Kidney (tissue), 13 donors: ENCODE measurements at regions not wholly inside any gene's neighbourhood (a gene's known extent, or its start where the extent isn't known, plus 50 kb on each side); places are given as distances from the start of the nearest gene placed in this dataset.
A peak's percentile ranks its signal among the peaks of the same experiment; 100 is the strongest.

Experiments used
- DNase-seq, 5 donors: peaks; one replicate each; pipeline ENCODE4 v3.0.0-alpha.2; 2013 to 2020
- FAIRE-seq: peaks from 2 replicates; lab custom pipeline; 2012; peaks lifted over from hg19 to GRCh38; lab: Jason Lieb, UNC
- H3K27ac ChIP-seq, 2 donors: one replicate each; pipeline ENCODE4 v1.7.0; 2013; ENCODE audit warnings: low read depth in 2 of 2, low read length in 2 of 2, inconsistent platforms in 1 of 2
- H3K27me3 ChIP-seq: one replicate; pipeline ENCODE4 v1.7.1; 2013; ENCODE audit warnings: low read length, inconsistent platforms; ENCODE audit not compliant: control insufficient read depth, insufficient read depth
- H3K36me3 ChIP-seq, 3 donors: one replicate each; pipeline versions ENCODE4 v1.7.0 to v1.7.1; 2013; ENCODE audit warnings: low read length in 3 of 3, control low read depth in 1 of 3, inconsistent platforms in 1 of 3; ENCODE audit not compliant: insufficient read depth in 3 of 3, control insufficient read depth in 2 of 3
- H3K4me1 ChIP-seq, 3 donors: one replicate each; pipeline versions ENCODE4 v1.7.0 to v1.7.1; 2013; ENCODE audit warnings: low read length in 3 of 3, inconsistent platforms in 1 of 3, low read depth in 1 of 3; ENCODE audit not compliant: control insufficient read depth in 2 of 3, insufficient read depth in 2 of 3
- H3K4me3 ChIP-seq, 3 donors: one replicate each; pipeline versions ENCODE4 v1.7.0 to v1.8.1; 2013; ENCODE audit warnings: low read length in 3 of 3, control low read depth in 1 of 3, inconsistent platforms in 1 of 3
- H3K9ac ChIP-seq, 3 donors: one replicate each; pipeline versions ENCODE4 v1.7.0 to v1.7.1; 2013; ENCODE audit warnings: low read length in 3 of 3, control low read depth in 1 of 3, inconsistent platforms in 1 of 3
- H3K9me3 ChIP-seq, 3 donors: one replicate each; pipeline versions ENCODE4 v1.7.0 to v1.7.1; 2013; ENCODE audit warnings: low read length in 3 of 3, control low read depth in 1 of 3, inconsistent platforms in 1 of 3; ENCODE audit not compliant: control insufficient read depth in 2 of 3, insufficient read depth in 1 of 3
- intact Hi-C: fragments of 100-400 bp; cut with DNase I; formaldehyde crosslinking; loops from one replicate; pipeline ENCODE4 v1.11.1; 2022
- TF ChIP-seq, protein P1 (sequence below): IDR thresholded peaks from 3 replicates; pipeline ENCODE4 v1.5.1; 2012; ENCODE audit warnings: mild to moderate bottlenecking, moderate library complexity, borderline replicate concordance; ENCODE audit not compliant: insufficient read depth; ENCODE audit errors: extremely low read depth
- donor health status: control.
- donor health status: control.
- donor health status: control.
- donor health status: control.
- donor health status: control.
- donor health status: DM: yes; HTN: yes; CAD: no.
- donor health status: Normal renal cell carcinoma (clear cell type).

DNA sequence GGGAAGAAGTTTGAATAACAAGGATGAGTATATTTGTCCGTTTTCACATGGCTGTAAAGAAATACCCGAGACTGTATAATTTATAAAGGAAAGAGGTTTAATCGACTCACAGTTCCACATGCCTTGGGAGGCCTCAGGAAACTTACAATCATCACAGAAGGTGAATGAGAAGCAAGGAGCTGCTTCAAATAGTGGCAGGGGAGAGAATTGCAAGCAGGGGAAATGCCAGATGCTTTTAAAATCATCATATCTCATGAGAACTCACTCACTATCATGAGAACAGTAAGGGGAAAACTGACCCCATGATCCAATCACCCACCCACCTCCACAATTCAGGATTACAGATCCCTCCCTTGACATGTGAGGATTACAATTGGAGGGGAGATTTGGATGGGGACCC is 212.8 kb upstream of the CDH8 start:
- H3K36me3 ChIP-seq = no peaks in the 10 kb centered on the region
- no peak overlapping the region for H3K27ac ChIP-seq
- no peak overlapping the region for H3K9ac ChIP-seq
- DNase-seq = no peak
- TF ChIP-seq, protein P1, sequence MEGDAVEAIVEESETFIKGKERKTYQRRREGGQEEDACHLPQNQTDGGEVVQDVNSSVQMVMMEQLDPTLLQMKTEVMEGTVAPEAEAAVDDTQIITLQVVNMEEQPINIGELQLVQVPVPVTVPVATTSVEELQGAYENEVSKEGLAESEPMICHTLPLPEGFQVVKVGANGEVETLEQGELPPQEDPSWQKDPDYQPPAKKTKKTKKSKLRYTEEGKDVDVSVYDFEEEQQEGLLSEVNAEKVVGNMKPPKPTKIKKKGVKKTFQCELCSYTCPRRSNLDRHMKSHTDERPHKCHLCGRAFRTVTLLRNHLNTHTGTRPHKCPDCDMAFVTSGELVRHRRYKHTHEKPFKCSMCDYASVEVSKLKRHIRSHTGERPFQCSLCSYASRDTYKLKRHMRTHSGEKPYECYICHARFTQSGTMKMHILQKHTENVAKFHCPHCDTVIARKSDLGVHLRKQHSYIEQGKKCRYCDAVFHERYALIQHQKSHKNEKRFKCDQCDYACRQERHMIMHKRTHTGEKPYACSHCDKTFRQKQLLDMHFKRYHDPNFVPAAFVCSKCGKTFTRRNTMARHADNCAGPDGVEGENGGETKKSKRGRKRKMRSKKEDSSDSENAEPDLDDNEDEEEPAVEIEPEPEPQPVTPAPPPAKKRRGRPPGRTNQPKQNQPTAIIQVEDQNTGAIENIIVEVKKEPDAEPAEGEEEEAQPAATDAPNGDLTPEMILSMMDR = no peak
- intact Hi-C loops = no loop called here
- H3K27me3 ChIP-seq = no peaks in the 10 kb centered on the region
- no peaks in the 10 kb centered on the region for H3K9me3 ChIP-seq
- no peak for FAIRE-seq
- no peaks in the 10 kb centered on the region for H3K4me1 ChIP-seq
- H3K4me3 ChIP-seq = no peak overlapping the region

DNA sequence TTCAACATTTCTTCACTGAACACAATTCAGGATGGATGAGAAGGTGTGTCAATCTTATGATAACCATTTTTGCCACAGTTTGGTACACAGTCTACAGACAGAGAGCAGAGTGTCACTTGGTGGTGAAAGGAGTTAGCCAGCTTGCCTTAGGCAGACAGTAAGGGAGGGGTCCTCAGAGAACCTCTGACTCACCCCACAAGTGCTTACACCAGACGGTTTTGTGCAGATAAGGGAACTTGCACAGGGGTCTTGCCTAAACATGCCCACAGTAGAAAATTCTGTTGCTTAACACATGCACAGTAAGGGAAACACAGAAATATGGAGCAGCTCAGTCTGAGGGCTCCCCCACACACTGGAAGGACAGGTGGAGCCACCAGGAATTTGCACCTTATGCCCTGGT is 204.5 kb upstream of the CDH8 start:
- H3K9me3 ChIP-seq = no peaks in the 10 kb centered on the region
- no peak overlapping the region for H3K9ac ChIP-seq
- H3K36me3 ChIP-seq = no peaks in the 10 kb centered on the region
- no peak overlapping the region for H3K4me3 ChIP-seq
- H3K4me1 ChIP-seq = no peaks in the 10 kb centered on the region
- intact Hi-C loops = no loop called here
- TF ChIP-seq, protein P1 = no peak
- no peak overlapping the region for H3K27ac ChIP-seq
- H3K27me3 ChIP-seq = no peaks in the 10 kb centered on the region
- DNase-seq (no peak), FAIRE-seq (no peak)

DNA sequence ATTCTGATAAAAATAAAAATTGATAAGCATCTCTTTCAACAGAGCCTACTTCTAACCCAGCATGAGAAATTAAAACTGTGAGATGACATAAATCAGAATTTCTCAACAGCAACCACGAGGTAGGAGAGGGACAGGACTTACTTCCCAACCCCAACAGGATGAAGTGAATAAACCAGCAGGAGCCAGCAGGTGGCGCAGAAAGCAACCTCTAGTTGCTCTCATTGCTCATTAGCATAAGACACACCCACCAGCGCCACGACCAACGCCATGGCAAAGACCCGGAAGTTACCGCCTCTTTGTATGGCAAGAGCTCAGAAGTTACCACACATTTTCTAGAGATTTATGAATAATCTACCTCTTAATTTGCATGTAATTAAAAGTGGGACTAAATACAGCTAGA is 189.4 kb upstream of the CDH8 start:
- H3K36me3 ChIP-seq = no peaks in the 10 kb centered on the region
- intact Hi-C loops = no loop called here
- H3K4me1 ChIP-seq = no peaks in the 10 kb centered on the region
- H3K9ac ChIP-seq = no peak overlapping the region
- no peaks in the 10 kb centered on the region for H3K27me3 ChIP-seq
- FAIRE-seq (no peak), DNase-seq (peak; percentile 9 to 67 (median 47))
- TF ChIP-seq, protein P1 = peak; percentile 26
- H3K9me3 ChIP-seq = no peaks in the 10 kb centered on the region
- H3K4me3 ChIP-seq = peak overlapping the region in 1 of 3 donors; percentile 35
- H3K27ac ChIP-seq = no peak overlapping the region

DNA sequence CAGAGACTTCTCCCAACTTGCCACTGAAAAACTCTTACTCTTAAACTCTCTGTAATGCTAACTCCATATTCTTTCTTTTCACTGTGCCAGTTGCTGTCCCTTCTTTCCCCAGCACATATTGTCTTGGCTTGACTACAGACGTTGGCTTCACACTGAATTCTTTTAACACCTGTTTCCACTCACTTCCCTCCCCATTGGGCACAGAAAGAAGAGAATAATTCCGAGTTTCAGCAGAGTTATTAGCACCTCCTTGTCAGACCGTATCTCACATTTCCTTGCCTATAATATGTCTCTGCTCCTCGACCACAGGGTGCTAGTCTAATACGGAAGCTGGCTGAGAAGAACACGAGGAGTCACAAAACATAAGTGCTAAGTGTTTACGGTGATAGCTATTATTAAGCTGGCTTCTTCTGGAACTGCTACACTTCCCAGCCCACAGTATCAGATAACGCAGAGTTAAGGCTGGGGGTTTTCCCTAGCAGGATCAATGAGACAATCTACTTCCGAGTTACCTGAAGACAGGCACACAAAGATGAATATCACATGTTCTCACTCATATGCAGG is 188.5 kb upstream of the CDH8 start:
- TF ChIP-seq, protein P1 = no peak
- intact Hi-C loops = no loop called here
- DNase-seq = no peak
- Histone ChIP-seq H3K4me1 (no peaks in the 10 kb centered on the region), H3K27ac (no peak overlapping the region), H3K27me3 (no peaks in the 10 kb centered on the region), H3K9me3 (no peaks in the 10 kb centered on the region), H3K4me3 (no peak overlapping the region), H3K36me3 (no peaks in the 10 kb centered on the region), H3K9ac (no peak overlapping the region)
- no peak for FAIRE-seq
